HCT116 (cell line): ENCODE measurements at regions not wholly inside any gene's neighbourhood (a gene's known extent, or its start where the extent isn't known, plus 50 kb on each side); places are given as distances from the start of the nearest gene placed in this dataset.

Experiments used
- ATAC-seq: fragments of 200-7000 bp; cut with Tn5 transposase; 2 replicates; pipeline ENCODE4 v1.9.1; 2020; ENCODE audit warnings: mild to moderate bottlenecking, moderate library complexity
- BruUV-seq: library from RNA; stranded (reverse); fragments of 400-500 nt; replicated peaks from 2 replicates; lab custom pipeline; 2021; lab: Mats Ljungman, UMichigan
- CTCF ChIA-PET: fragments of 300-600 bp; sonication (Branson Sonifier 250); formaldehyde crosslinking; loops from one replicate; lab custom pipeline; 2021; ENCODE audit warnings: antibody characterized with exemption; lab: Charles Lee
- POLR2A ChIA-PET: fragments of 300-600, 350-600 bp; sonication (Branson Sonifier 250); formaldehyde crosslinking; loops from one replicate; lab custom pipeline; 2021; ENCODE audit warnings: antibody characterized with exemption; lab: Charles Lee
- RAD21 ChIA-PET, 2 experiments: fragments of 300-600 bp; sonication (Branson Sonifier 250); formaldehyde crosslinking; loops; one replicate each; lab custom pipeline; 2023; ENCODE audit warnings: low total read pairs in 2 of 2; ENCODE audit not compliant: uncharacterized antibody in 2 of 2, unreplicated experiment in 2 of 2, low non-redundant PET in 1 of 2; lab: Charles Lee
- DNase-seq: peaks from one replicate; pipeline ENCODE4 v3.0.0-alpha.2; 2010; ENCODE audit warnings: low read depth, low spot score
- H2AFZ ChIP-seq: fragments of 200-600 bp; shearing (Covaris generic), sonication (generic); 2 replicates; pipeline ENCODE4 v1.6.1; 2017; ENCODE audit warnings: low read depth, mixed run types, mixed read lengths, antibody characterized with exemption, low read length; ENCODE audit not compliant: poor library complexity, severe bottlenecking
- H3K27ac ChIP-seq: 2 replicates; pipeline ENCODE4 v1.5.1; 2012; ENCODE audit warnings: low read depth, low read length
- H3K27me3 ChIP-seq: fragments of 200-600 bp; sonication (generic); 2 replicates; pipeline ENCODE4 v1.6.1; 2016; ENCODE audit warnings: mixed run types, low read length, mixed read lengths; ENCODE audit not compliant: insufficient read depth
- H3K36me3 ChIP-seq, 2 experiments: fragments of 200-500 bp in 1 of 2; fragments of 200-600 bp in 1 of 2; sonication (Bioruptor generic) in 1 of 2; sonication (generic) in 1 of 2; 2 replicates each; pipeline versions ENCODE4 v1.5.1 to v1.6.1; 2014 to 2016; ENCODE audit warnings: low read length in 2 of 2, inconsistent platforms in 1 of 2, mixed read lengths in 1 of 2, mixed run types in 1 of 2; ENCODE audit not compliant: insufficient read depth in 2 of 2, control insufficient read depth in 1 of 2
- H3K4me1 ChIP-seq, 2 experiments: fragments of 200-600 bp in 1 of 2; sonication (generic) in 1 of 2; 2 replicates each; pipeline versions ENCODE4 v1.5.1 to v1.6.1; 2012 to 2017; ENCODE audit warnings: low read length in 2 of 2, inconsistent platforms in 1 of 2, mild to moderate bottlenecking in 1 of 2, mixed read lengths in 1 of 2, mixed run types in 1 of 2, moderate library complexity in 1 of 2; ENCODE audit not compliant: insufficient read depth in 2 of 2, control insufficient read depth in 1 of 2
- H3K4me2 ChIP-seq: fragments of 200-600 bp; sonication (generic); 2 replicates; pipeline ENCODE4 v1.6.1; 2017; ENCODE audit warnings: mixed run types, low read length, mixed read lengths
- H3K4me3 ChIP-seq, 2 experiments: fragments of 200-600 bp in 1 of 2; sonication (generic) in 1 of 2; replicated peaks in 1 of 2; 2 replicates each; pipeline ENCODE4 v1.5.1; 2011 to 2016; ENCODE audit warnings: low read length in 2 of 2, control low read depth in 1 of 2, low read depth in 1 of 2, mild to moderate bottlenecking in 1 of 2, mixed read lengths in 1 of 2, mixed run types in 1 of 2
- H3K79me2 ChIP-seq: fragments of 200-600 bp; sonication (generic); 2 replicates; pipeline ENCODE4 v1.6.1; 2017; ENCODE audit warnings: mild to moderate bottlenecking, mixed run types, low read length, moderate library complexity, mixed read lengths; ENCODE audit not compliant: insufficient read depth
- H3K9ac ChIP-seq: fragments of 200-600 bp; sonication (generic); 2 replicates; pipeline ENCODE4 v1.6.1; 2016; ENCODE audit warnings: low read length, mixed read lengths
- H3K9me2 ChIP-seq: fragments of 200-600 bp; sonication (generic), shearing (Covaris generic); 2 replicates; pipeline ENCODE4 v1.6.1; 2017; ENCODE audit warnings: mixed run types, mild to moderate bottlenecking, moderate library complexity; ENCODE audit not compliant: insufficient read depth
- H3K9me3 ChIP-seq, 2 experiments: fragments of 200-500 bp in 1 of 2; fragments of 200-600 bp in 1 of 2; sonication (Bioruptor generic) in 1 of 2; sonication (generic) in 1 of 2; 2 replicates each; pipeline ENCODE4 v1.6.1; 2014 to 2017; ENCODE audit warnings: low read length in 2 of 2, mixed read lengths in 2 of 2, inconsistent platforms in 1 of 2, low read depth in 1 of 2, mild to moderate bottlenecking in 1 of 2, mixed run types in 1 of 2, moderate library complexity in 1 of 2; ENCODE audit not compliant: control insufficient read depth in 1 of 2, insufficient read depth in 1 of 2
- H4K20me1 ChIP-seq: fragments of 200-600 bp; sonication (generic), shearing (Covaris generic); 2 replicates; pipeline ENCODE4 v1.6.1; 2017; ENCODE audit warnings: mixed run types, mild to moderate bottlenecking, moderate library complexity; ENCODE audit not compliant: insufficient read depth
- ATF3 ChIP-seq: IDR thresholded peaks from 2 replicates; pipeline ENCODE4 v1.6.1; 2012
- CBX3 ChIP-seq: IDR thresholded peaks from 2 replicates; pipeline ENCODE4 v1.6.1; 2012; ENCODE audit warnings: low read depth
- CEBPB ChIP-seq: IDR thresholded peaks from 2 replicates; pipeline ENCODE4 v1.6.1; 2012; ENCODE audit warnings: low read depth
- CTCF ChIP-seq, 3 experiments: fragments of 200-600 bp in 1 of 3; sonication (generic) in 1 of 3; IDR thresholded peaks in 2 of 3; conservative IDR thresholded peaks in 1 of 3; 2 replicates each; pipeline ENCODE4 v1.5.1; 2012 to 2017; ENCODE audit warnings: low read depth in 2 of 3, low read length in 2 of 3, antibody characterized with exemption in 1 of 3, borderline replicate concordance in 1 of 3, control low read depth in 1 of 3, mild to moderate bottlenecking in 1 of 3, mixed read lengths in 1 of 3, mixed run types in 1 of 3, moderate library complexity in 1 of 3; ENCODE audit not compliant: insufficient read depth in 1 of 3
- EGR1 ChIP-seq: IDR thresholded peaks from 2 replicates; pipeline ENCODE4 v1.6.1; 2012; ENCODE audit warnings: low read depth
- ELF1 ChIP-seq: IDR thresholded peaks from 2 replicates; pipeline ENCODE4 v1.6.1; 2012; ENCODE audit warnings: low read depth, borderline replicate concordance
- EZH2phosphoT487 ChIP-seq: fragments of 200-600 bp; IDR thresholded peaks from 2 replicates; pipeline ENCODE4 v1.6.1; 2018; ENCODE audit warnings: antibody characterized with exemption, borderline replicate concordance
- FOSL1 ChIP-seq: IDR thresholded peaks from 2 replicates; pipeline ENCODE4 v1.6.1; 2012; ENCODE audit warnings: low read depth
- POLR2A ChIP-seq: IDR thresholded peaks from 2 replicates; pipeline ENCODE4 v1.7.0; 2011; ENCODE audit warnings: borderline replicate concordance; ENCODE audit not compliant: insufficient read depth, insufficient read length; ENCODE audit errors: extremely low read depth
- RAD21 ChIP-seq: IDR thresholded peaks from 2 replicates; pipeline ENCODE4 v1.6.1; 2012; ENCODE audit warnings: low read depth, mild to moderate bottlenecking
- SIN3A ChIP-seq: IDR thresholded peaks from 2 replicates; pipeline ENCODE4 v1.6.1; 2012; ENCODE audit warnings: low read depth
- SRF ChIP-seq: IDR thresholded peaks from 2 replicates; pipeline ENCODE4 v1.6.1; 2012; ENCODE audit warnings: low read depth
- TCF7L2 ChIP-seq: IDR thresholded peaks from 2 replicates; pipeline ENCODE4 v1.7.0; 2011; ENCODE audit warnings: borderline replicate concordance, inconsistent platforms; ENCODE audit not compliant: insufficient read depth, insufficient read length; ENCODE audit errors: extremely low read depth
- ZBTB33 ChIP-seq: IDR thresholded peaks from 2 replicates; pipeline ENCODE4 v1.6.1; 2011; ENCODE audit warnings: mild to moderate bottlenecking, low read length, moderate library complexity; ENCODE audit not compliant: insufficient replicate concordance; ENCODE audit errors: extremely low read depth
- ZNF274 ChIP-seq: fragments of 200-500 bp; sonication (Bioruptor generic); IDR thresholded peaks from 2 replicates; pipeline ENCODE4 v1.6.1; 2014; ENCODE audit warnings: mild to moderate bottlenecking, low read depth, low read length, inconsistent platforms
- intact Hi-C: fragments of 100-400 bp; cut with micrococcal nuclease; formaldehyde crosslinking; loops from 2 replicates; pipeline ENCODE4 v1.10.0; 2022

GRCh38 chr14:43898687-43899086 is 608.4 kb downstream of the FSCB start:
- no peaks in the 10 kb centered on the region for H3K79me2 ChIP-seq
- H3K36me3 ChIP-seq: no peaks in the 10 kb centered on the region
- H3K4me3 ChIP-seq: no peak overlapping the region
- intact Hi-C loops: loop anchor here (10.0 kb wide), 1 partner anchor 394 kb away; no protein-coding TSS in a partner anchor
- no peaks in the 10 kb centered on the region; a peak in 1 of 4 replicates for H3K9me3 ChIP-seq
- ChIA-PET POLR2A (no interaction called here), RAD21 (no interaction called here), CTCF (no interaction called here)
- H2AFZ ChIP-seq: no peak overlapping the region
- DNase-seq: no peak
- no peak overlapping the region for H3K27ac ChIP-seq
- no peak for TF ChIP-seq ZBTB33
- no peak for TF ChIP-seq ELF1
- TF ChIP-seq RAD21: peak; percentile 20; the same call in 1 of the 2 replicates
- TF ChIP-seq ATF3: no peak
- no peak for TF ChIP-seq SRF
- TF ChIP-seq SIN3A: no peak
- TF ChIP-seq EZH2phosphoT487: no peak
- no peaks in the 10 kb centered on the region for H4K20me1 ChIP-seq
- H3K4me2 ChIP-seq: no peak overlapping the region
- H3K9ac ChIP-seq: no peak overlapping the region
- no TSS peak for BruUV-seq
- H3K27me3 ChIP-seq: no peaks in the 10 kb centered on the region
- H3K4me1 ChIP-seq: no peaks in the 10 kb centered on the region
- ATAC-seq: no peak
- no peaks in the 10 kb centered on the region for H3K9me2 ChIP-seq

- BruUV-seq: no TSS peak
- no peaks in the 10 kb centered on the region for H3K9me2 ChIP-seq
- H3K27me3 ChIP-seq: no peaks in the 10 kb centered on the region
- no peaks in the 10 kb centered on the region for H3K4me1 ChIP-seq
- H3K4me2 ChIP-seq: no peak overlapping the region
- intact Hi-C loops: loop anchor here (10.0 kb wide), 1 partner anchor 391 kb away; no protein-coding TSS in a partner anchor
- CTCF ChIA-PET: no interaction called here
- no peak overlapping the region for H3K27ac ChIP-seq
- POLR2A ChIA-PET: no interaction called here
- no peak overlapping the region for H2AFZ ChIP-seq
- H3K9me3 ChIP-seq: no peaks in the 10 kb centered on the region
- no peaks in the 10 kb centered on the region for H3K36me3 ChIP-seq
- RAD21 ChIA-PET: no interaction called here
- H3K9ac ChIP-seq: no peak overlapping the region
- H3K4me3 ChIP-seq: no peak overlapping the region
- DNase-seq (no peak), ATAC-seq (no peak)
- H3K79me2 ChIP-seq: no peaks in the 10 kb centered on the region
- no peaks in the 10 kb centered on the region for H4K20me1 ChIP-seq
- TF ChIP-seq EGR1: no peak
- no peak for TF ChIP-seq POLR2A
- no peak for TF ChIP-seq FOSL1
- TF ChIP-seq ELF1: no peak
- no peak for TF ChIP-seq CEBPB
- TF ChIP-seq CBX3: no peak
- TF ChIP-seq TCF7L2: no peak
- no peak for TF ChIP-seq ZNF274
- no peak for TF ChIP-seq ZBTB33
- no peak for TF ChIP-seq CTCF (IDR thresholded peaks at IDR 0.05 in 2 of 3, conservative IDR thresholded peaks at IDR 0.05 in 1 of 3; ENCODE audit: borderline replicate concordance in 1 of 3, insufficient read depth in 1 of 3, low read depth in 2 of 3, low read length in 2 of 3)
Observed at GRCh38 chr14:43896044-43896443, 611.0 kb downstream of the FSCB start.
